NCI-H510A treated with DMSO at 0.1 percent for 48 hours (cell line): ENCODE measurements at regions not wholly inside any gene's neighbourhood (a gene's known extent, or its start where the extent isn't known, plus 50 kb on each side); places are given as distances from the start of the nearest gene placed in this dataset.
"Not testable (repeated sequence)": the region's sequence is repeated elsewhere in the genome, so short reads cannot be mapped to it uniquely, and the experiment has no call there.

Experiments
- DNase-seq: peaks from one replicate; lab custom pipeline; 2025; lab: John Stamatoyannopoulos, UW

- no peak for DNase-seq
Measured at GRCh38 chr15:69601711-69602504, 149.3 kb downstream of the RPLP1 start.

GRCh38 chr15:69602921-69603320 lies 150.3 kb downstream of the RPLP1 start:
- no peak for DNase-seq

- DNase-seq: no peak
Measured at GRCh38 chr15:69603369-69604071, 150.9 kb downstream of the RPLP1 start.

- peak; percentile 60 for DNase-seq
Measured at GRCh38 chr15:69604072-69604411, 151.4 kb downstream of the RPLP1 start.

GRCh38 chr15:69606144-69606543 lies 153.5 kb downstream of the RPLP1 start:
- no peak for DNase-seq

- DNase-seq: no peak
Measured at GRCh38 chr15:69606921-69607500, 154.4 kb downstream of the RPLP1 start.

- DNase-seq: no peak
Measured at GRCh38 chr15:69608661-69609060, 156.0 kb downstream of the RPLP1 start.

- DNase-seq: no peak
Measured at GRCh38 chr15:69609176-69609575, 156.6 kb downstream of the RPLP1 start.

- no peak for DNase-seq
Measured at GRCh38 chr15:69609776-69610175, 157.2 kb downstream of the RPLP1 start.

- no peak for DNase-seq
Measured at GRCh38 chr15:69610277-69610676, 157.7 kb downstream of the RPLP1 start.

GRCh38 chr15:69610858-69611257 lies 158.2 kb downstream of the RPLP1 start:
- no peak for DNase-seq

- DNase-seq: peak; percentile 65
Measured at GRCh38 chr15:69612112-69612511, 159.5 kb downstream of the RPLP1 start.

GRCh38 chr15:69613182-69613581 lies 160.6 kb downstream of the RPLP1 start:
- DNase-seq: no peak

GRCh38 chr15:69613988-69614387 lies 161.4 kb downstream of the RPLP1 start:
- no peak for DNase-seq

GRCh38 chr15:69615736-69616135 lies 163.1 kb downstream of the RPLP1 start:
- no peak for DNase-seq

GRCh38 chr15:69616558-69616957 lies 163.9 kb downstream of the RPLP1 start:
- DNase-seq: no peak

- DNase-seq: not testable (repeated sequence)
Measured at GRCh38 chr15:69617144-69617543, 164.5 kb downstream of the RPLP1 start.

- no peak for DNase-seq
Measured at GRCh38 chr15:69623392-69624154, 171.0 kb downstream of the RPLP1 start.

- no peak for DNase-seq
Measured at GRCh38 chr15:69624155-69624520, 171.5 kb downstream of the RPLP1 start.

GRCh38 chr15:69624816-69625215 lies 172.2 kb downstream of the RPLP1 start:
- no peak for DNase-seq

- DNase-seq: no peak
Measured at GRCh38 chr15:69625328-69625727, 172.7 kb downstream of the RPLP1 start.
